AG04450 (cell line): ENCODE measurements at regions not wholly inside any gene's neighbourhood (a gene's known extent, or its start where the extent isn't known, plus 50 kb on each side); places are given as distances from the start of the nearest gene placed in this dataset.

Source experiments
- CTCF ChIA-PET: fragments of 300-600, 350-600 bp; formaldehyde crosslinking; extraction: SDS; loops from one replicate; lab custom pipeline; 2022; ENCODE audit warnings: antibody characterized with exemption, inconsistent platforms; lab: Charles Lee
- POLR2A ChIA-PET: fragments of 350-600 bp; formaldehyde crosslinking; extraction: SDS; loops from one replicate; lab custom pipeline; 2021; ENCODE audit warnings: antibody characterized with exemption, inconsistent platforms; lab: Yijun Ruan, JAX
- DNase-seq: peaks from one replicate; pipeline ENCODE4 v3.0.0-alpha.2; 2011; ENCODE audit warnings: low read depth, low spot score
- H3K27ac ChIP-seq: one replicate; pipeline ENCODE4 v1.5.1; 2012; ENCODE audit warnings: low read depth, low read length, control low read depth
- H3K27me3 ChIP-seq: one replicate; pipeline ENCODE4 v1.6.0; 2012; ENCODE audit warnings: low read length; ENCODE audit not compliant: control insufficient read depth, insufficient read depth
- H3K4me3 ChIP-seq: 2 replicates; pipeline ENCODE4 v1.5.1; 2011; ENCODE audit warnings: mild to moderate bottlenecking, low read depth, low read length, control low read depth
- H3K9me3 ChIP-seq: 2 replicates; pipeline ENCODE4 v1.5.1; 2012; ENCODE audit warnings: low read length; ENCODE audit not compliant: control insufficient read depth, insufficient read depth
- CTCF ChIP-seq: IDR thresholded peaks from 2 replicates; pipeline ENCODE4 v1.5.1; 2011; ENCODE audit warnings: low read depth, low read length, control low read depth, inconsistent platforms

GRCh38 chr11:98895936-98896335 lies 124.8 kb upstream of the CNTN5 start:
- H3K27me3 ChIP-seq: no peaks in the 10 kb centered on the region
- H3K4me3 ChIP-seq: no peak overlapping the region
- H3K27ac ChIP-seq: no peak overlapping the region
- no peak for TF ChIP-seq CTCF
- no peak for DNase-seq
- POLR2A ChIA-PET: no interaction called here
- CTCF ChIA-PET: no interaction called here
- H3K9me3 ChIP-seq: peaks cover 8% of the 10 kb centered on the region

- H3K27me3 ChIP-seq: no peaks in the 10 kb centered on the region
- TF ChIP-seq CTCF: no peak
- CTCF ChIA-PET: no interaction called here
- POLR2A ChIA-PET: no interaction called here
- H3K9me3 ChIP-seq: 0 out of 2 replicates have a peak, but pooled peaks cover 3% of the 10 kb centered on the region
- H3K4me3 ChIP-seq: no peak overlapping the region
- no peak overlapping the region for H3K27ac ChIP-seq
- no peak for DNase-seq
These were observed 79.8 kb upstream of the CNTN5 start for GRCh38 chr11:98940913-98941312.

- Histone ChIP-seq H3K27ac (no peak overlapping the region), H3K27me3 (no peaks in the 10 kb centered on the region), H3K4me3 (no peak overlapping the region), H3K9me3 (0 out of 2 replicates have a peak, but pooled peaks cover 3% of the 10 kb centered on the region)
- CTCF ChIA-PET: no interaction called here
- no peak for DNase-seq
- POLR2A ChIA-PET: no interaction called here
- no peak for TF ChIP-seq CTCF
These were observed 76.3 kb upstream of the CNTN5 start for GRCh38 chr11:98944461-98944860.

GRCh38 chr11:98952107-98952506 lies 68.6 kb upstream of the CNTN5 start:
- H3K4me3 ChIP-seq: no peak overlapping the region
- POLR2A ChIA-PET: no interaction called here
- TF ChIP-seq CTCF: no peak
- CTCF ChIA-PET: no interaction called here
- DNase-seq: no peak
- H3K9me3 ChIP-seq: peaks cover 6% of the 10 kb centered on the region
- H3K27ac ChIP-seq: no peak overlapping the region
- H3K27me3 ChIP-seq: no peaks in the 10 kb centered on the region

GRCh38 chr11:98955551-98955950 lies 65.2 kb upstream of the CNTN5 start:
- TF ChIP-seq CTCF: no peak
- Histone ChIP-seq H3K4me3 (no peak overlapping the region), H3K27ac (no peak overlapping the region), H3K9me3 (peaks cover 12% of the 10 kb centered on the region), H3K27me3 (no peaks in the 10 kb centered on the region)
- CTCF ChIA-PET: no interaction called here
- DNase-seq: no peak
- POLR2A ChIA-PET: no interaction called here
